ENCODE measurements at regions not wholly inside any gene's neighbourhood (a gene's known extent, or its start where the extent isn't known, plus 50 kb on each side); places are given as distances from the start of the nearest gene placed in this dataset.
A peak's percentile ranks its signal among the peaks of the same experiment; 100 is the strongest.

GRCh38 chr4:177159600-177159999 lies 150.1 kb upstream of the NEIL3 start:
- H3K4me3 ChIP-seq (ENCODE audit: low read depth in 1 of 2, low read length in 2 of 2) = no peak overlapping the region
- no peak overlapping the region for H3K9ac ChIP-seq (ENCODE audit: low read depth in 1 of 2, low read length in 2 of 2)
- H3K27ac ChIP-seq (ENCODE audit: low read depth, low read length) = no peak overlapping the region
- H3K36me3 ChIP-seq (ENCODE audit: control insufficient read depth in 1 of 2, insufficient read depth in 2 of 2, low read length in 2 of 2) = no peaks in the 10 kb centered on the region
- H3K27me3 ChIP-seq (ENCODE audit: control insufficient read depth in 1 of 2, insufficient read depth in 2 of 2, low read length in 2 of 2) = no peaks in the 10 kb centered on the region
- no peaks in the 10 kb centered on the region for H3K9me3 ChIP-seq (ENCODE audit: control insufficient read depth in 1 of 2, low read length in 2 of 2)
- H3K4me1 ChIP-seq (ENCODE audit: control insufficient read depth in 1 of 2, insufficient read depth in 2 of 2, low read length in 2 of 2) = no peaks in the 10 kb centered on the region

- Histone ChIP-seq H3K9me3 (ENCODE audit: control insufficient read depth in 1 of 2, low read length in 2 of 2) (no peaks in the 10 kb centered on the region), H3K4me3 (ENCODE audit: low read depth in 1 of 2, low read length in 2 of 2) (no peak overlapping the region), H3K4me1 (ENCODE audit: control insufficient read depth in 1 of 2, insufficient read depth in 2 of 2, low read length in 2 of 2) (no peaks in the 10 kb centered on the region), H3K27ac (ENCODE audit: low read depth, low read length) (no peak overlapping the region), H3K36me3 (ENCODE audit: control insufficient read depth in 1 of 2, insufficient read depth in 2 of 2, low read length in 2 of 2) (no peaks in the 10 kb centered on the region), H3K27me3 (ENCODE audit: control insufficient read depth in 1 of 2, insufficient read depth in 2 of 2, low read length in 2 of 2) (no peaks in the 10 kb centered on the region), H3K9ac (ENCODE audit: low read depth in 1 of 2, low read length in 2 of 2) (no peak overlapping the region)
Measured at GRCh38 chr4:177161781-177162180, 147.9 kb upstream of the NEIL3 start.

- Histone ChIP-seq H3K27ac (ENCODE audit: low read depth, low read length) (no peak overlapping the region), H3K9me3 (ENCODE audit: control insufficient read depth in 1 of 2, low read length in 2 of 2) (no peaks in the 10 kb centered on the region), H3K27me3 (ENCODE audit: control insufficient read depth in 1 of 2, insufficient read depth in 2 of 2, low read length in 2 of 2) (no peaks in the 10 kb centered on the region), H3K4me3 (ENCODE audit: low read depth in 1 of 2, low read length in 2 of 2) (no peak overlapping the region), H3K9ac (ENCODE audit: low read depth in 1 of 2, low read length in 2 of 2) (no peak overlapping the region), H3K4me1 (ENCODE audit: control insufficient read depth in 1 of 2, insufficient read depth in 2 of 2, low read length in 2 of 2) (no peaks in the 10 kb centered on the region), H3K36me3 (ENCODE audit: control insufficient read depth in 1 of 2, insufficient read depth in 2 of 2, low read length in 2 of 2) (no peaks in the 10 kb centered on the region)
Measured at GRCh38 chr4:177163532-177163931, 146.1 kb upstream of the NEIL3 start.

- Histone ChIP-seq H3K4me3 (ENCODE audit: low read depth in 1 of 2, low read length in 2 of 2) (no peak overlapping the region), H3K27me3 (ENCODE audit: control insufficient read depth in 1 of 2, insufficient read depth in 2 of 2, low read length in 2 of 2) (no peaks in the 10 kb centered on the region), H3K27ac (ENCODE audit: low read depth, low read length) (no peak overlapping the region)
Measured at GRCh38 chr4:177171588-177171987, 138.1 kb upstream of the NEIL3 start.

GRCh38 chr4:177175473-177175872 lies 134.2 kb upstream of the NEIL3 start:
- no peaks in the 10 kb centered on the region for H3K36me3 ChIP-seq (ENCODE audit: control insufficient read depth in 1 of 2, insufficient read depth in 2 of 2, low read length in 2 of 2)
- H3K27me3 ChIP-seq (ENCODE audit: control insufficient read depth in 1 of 2, insufficient read depth in 2 of 2, low read length in 2 of 2) = no peaks in the 10 kb centered on the region
- no peaks in the 10 kb centered on the region for H3K4me1 ChIP-seq (ENCODE audit: control insufficient read depth in 1 of 2, insufficient read depth in 2 of 2, low read length in 2 of 2)
- no peak overlapping the region for H3K9ac ChIP-seq (ENCODE audit: low read depth in 1 of 2, low read length in 2 of 2)
- no peak overlapping the region for H3K27ac ChIP-seq (ENCODE audit: low read depth, low read length)
- no peak overlapping the region for H3K4me3 ChIP-seq (ENCODE audit: low read depth in 1 of 2, low read length in 2 of 2)
- H3K9me3 ChIP-seq (ENCODE audit: control insufficient read depth in 1 of 2, low read length in 2 of 2) = no peaks in the 10 kb centered on the region

More at GRCh38 chr4:177171588-177171987, 138.1 kb upstream of the NEIL3 start:
- no peaks in the 10 kb centered on the region for H3K9me3 ChIP-seq (ENCODE audit: control insufficient read depth in 1 of 2, low read length in 2 of 2)
- H3K4me1 ChIP-seq (ENCODE audit: control insufficient read depth in 1 of 2, insufficient read depth in 2 of 2, low read length in 2 of 2) = no peaks in the 10 kb centered on the region
- no peaks in the 10 kb centered on the region for H3K36me3 ChIP-seq (ENCODE audit: control insufficient read depth in 1 of 2, insufficient read depth in 2 of 2, low read length in 2 of 2)
- no peak overlapping the region for H3K9ac ChIP-seq (ENCODE audit: low read depth in 1 of 2, low read length in 2 of 2)

GRCh38 chr4:177177541-177178081 lies 132.1 kb upstream of the NEIL3 start:
- Histone ChIP-seq H3K27ac (ENCODE audit: low read depth, low read length) (no peak overlapping the region), H3K9ac (ENCODE audit: low read depth in 1 of 2, low read length in 2 of 2) (no peak overlapping the region), H3K9me3 (ENCODE audit: control insufficient read depth in 1 of 2, low read length in 2 of 2) (no peaks in the 10 kb centered on the region), H3K4me1 (ENCODE audit: control insufficient read depth in 1 of 2, insufficient read depth in 2 of 2, low read length in 2 of 2) (no peaks in the 10 kb centered on the region), H3K27me3 (ENCODE audit: control insufficient read depth in 1 of 2, insufficient read depth in 2 of 2, low read length in 2 of 2) (no peaks in the 10 kb centered on the region), H3K36me3 (ENCODE audit: control insufficient read depth in 1 of 2, insufficient read depth in 2 of 2, low read length in 2 of 2) (no peaks in the 10 kb centered on the region), H3K4me3 (ENCODE audit: low read depth in 1 of 2, low read length in 2 of 2) (no peak overlapping the region)

- H3K9me3 ChIP-seq (ENCODE audit: control insufficient read depth in 1 of 2, low read length in 2 of 2) = no peaks in the 10 kb centered on the region
Measured at GRCh38 chr4:177178246-177178645, 131.4 kb upstream of the NEIL3 start.

GRCh38 chr4:177182166-177182565 lies 127.5 kb upstream of the NEIL3 start:
- Histone ChIP-seq H3K4me3 (ENCODE audit: low read depth in 1 of 2, low read length in 2 of 2) (no peak overlapping the region), H3K9ac (ENCODE audit: low read depth in 1 of 2, low read length in 2 of 2) (no peak overlapping the region), H3K27me3 (ENCODE audit: control insufficient read depth in 1 of 2, insufficient read depth in 2 of 2, low read length in 2 of 2) (no peaks in the 10 kb centered on the region), H3K36me3 (ENCODE audit: control insufficient read depth in 1 of 2, insufficient read depth in 2 of 2, low read length in 2 of 2) (no peaks in the 10 kb centered on the region), H3K4me1 (ENCODE audit: control insufficient read depth in 1 of 2, insufficient read depth in 2 of 2, low read length in 2 of 2) (no peaks in the 10 kb centered on the region), H3K9me3 (ENCODE audit: control insufficient read depth in 1 of 2, low read length in 2 of 2) (no peaks in the 10 kb centered on the region), H3K27ac (ENCODE audit: low read depth, low read length) (no peak overlapping the region)

More at GRCh38 chr4:177178246-177178645, 131.4 kb upstream of the NEIL3 start:
- Histone ChIP-seq H3K36me3 (ENCODE audit: control insufficient read depth in 1 of 2, insufficient read depth in 2 of 2, low read length in 2 of 2) (no peaks in the 10 kb centered on the region), H3K4me3 (ENCODE audit: low read depth in 1 of 2, low read length in 2 of 2) (no peak overlapping the region), H3K9ac (ENCODE audit: low read depth in 1 of 2, low read length in 2 of 2) (no peak overlapping the region), H3K27me3 (ENCODE audit: control insufficient read depth in 1 of 2, insufficient read depth in 2 of 2, low read length in 2 of 2) (no peaks in the 10 kb centered on the region), H3K27ac (ENCODE audit: low read depth, low read length) (peak overlapping the region; percentile 5), H3K4me1 (ENCODE audit: control insufficient read depth in 1 of 2, insufficient read depth in 2 of 2, low read length in 2 of 2) (no peaks in the 10 kb centered on the region)

- H3K4me3 ChIP-seq (ENCODE audit: low read depth in 1 of 2, low read length in 2 of 2) = no peak overlapping the region
- H3K36me3 ChIP-seq (ENCODE audit: control insufficient read depth in 1 of 2, insufficient read depth in 2 of 2, low read length in 2 of 2) = no peaks in the 10 kb centered on the region
- no peaks in the 10 kb centered on the region for H3K27me3 ChIP-seq (ENCODE audit: control insufficient read depth in 1 of 2, insufficient read depth in 2 of 2, low read length in 2 of 2)
- H3K9ac ChIP-seq (ENCODE audit: low read depth in 1 of 2, low read length in 2 of 2) = no peak overlapping the region
- H3K27ac ChIP-seq (ENCODE audit: low read depth, low read length) = no peak overlapping the region
- H3K4me1 ChIP-seq (ENCODE audit: control insufficient read depth in 1 of 2, insufficient read depth in 2 of 2, low read length in 2 of 2) = no peaks in the 10 kb centered on the region
- H3K9me3 ChIP-seq (ENCODE audit: control insufficient read depth in 1 of 2, low read length in 2 of 2) = no peaks in the 10 kb centered on the region
Measured at GRCh38 chr4:177182728-177183127, 126.9 kb upstream of the NEIL3 start.

GRCh38 chr4:177185151-177185550 lies 124.5 kb upstream of the NEIL3 start:
- Histone ChIP-seq H3K36me3 (ENCODE audit: control insufficient read depth in 1 of 2, insufficient read depth in 2 of 2, low read length in 2 of 2) (no peaks in the 10 kb centered on the region), H3K4me1 (ENCODE audit: control insufficient read depth in 1 of 2, insufficient read depth in 2 of 2, low read length in 2 of 2) (no peaks in the 10 kb centered on the region), H3K9ac (ENCODE audit: low read depth in 1 of 2, low read length in 2 of 2) (no peak overlapping the region), H3K4me3 (ENCODE audit: low read depth in 1 of 2, low read length in 2 of 2) (no peak overlapping the region), H3K9me3 (ENCODE audit: control insufficient read depth in 1 of 2, low read length in 2 of 2) (no peaks in the 10 kb centered on the region), H3K27ac (ENCODE audit: low read depth, low read length) (no peak overlapping the region), H3K27me3 (ENCODE audit: control insufficient read depth in 1 of 2, insufficient read depth in 2 of 2, low read length in 2 of 2) (no peaks in the 10 kb centered on the region)

- Histone ChIP-seq H3K9ac (ENCODE audit: low read depth in 1 of 2, low read length in 2 of 2) (no peak overlapping the region), H3K9me3 (ENCODE audit: control insufficient read depth in 1 of 2, low read length in 2 of 2) (no peaks in the 10 kb centered on the region), H3K4me1 (ENCODE audit: control insufficient read depth in 1 of 2, insufficient read depth in 2 of 2, low read length in 2 of 2) (no peaks in the 10 kb centered on the region), H3K27ac (ENCODE audit: low read depth, low read length) (no peak overlapping the region), H3K27me3 (ENCODE audit: control insufficient read depth in 1 of 2, insufficient read depth in 2 of 2, low read length in 2 of 2) (no peaks in the 10 kb centered on the region), H3K36me3 (ENCODE audit: control insufficient read depth in 1 of 2, insufficient read depth in 2 of 2, low read length in 2 of 2) (no peaks in the 10 kb centered on the region), H3K4me3 (ENCODE audit: low read depth in 1 of 2, low read length in 2 of 2) (no peak overlapping the region)
Measured at GRCh38 chr4:177185579-177185978, 124.1 kb upstream of the NEIL3 start.
